HG03103 (cell line): ENCODE measurements at regions not wholly inside any gene's neighbourhood (a gene's known extent, or its start where the extent isn't known, plus 50 kb on each side); places are given as distances from the start of the nearest gene placed in this dataset.
"Not testable (repeated sequence)": the region's sequence is repeated elsewhere in the genome, so short reads cannot be mapped to it uniquely, and the experiment has no call there.

Experiments used
- ATAC-seq: cut with Tn5 transposase; IDR thresholded peaks from one replicate; pipeline ENCODE4 v1.9.1; 2021; ENCODE audit warnings: low read depth; ENCODE audit not compliant: unreplicated experiment

GRCh38 chr2:138252587-138252986 lies 249.0 kb upstream of the SPOPL start:
- ATAC-seq = no peak

- ATAC-seq = no peak
These were observed 245.9 kb upstream of the SPOPL start for GRCh38 chr2:138255670-138256069.

- peak; percentile 70 for ATAC-seq
These were observed 234.2 kb upstream of the SPOPL start for GRCh38 chr2:138267161-138267901.

- ATAC-seq = peak; percentile 27
These were observed 233.7 kb upstream of the SPOPL start for GRCh38 chr2:138267902-138268254.

GRCh38 chr2:138269765-138270164 lies 231.8 kb upstream of the SPOPL start:
- ATAC-seq = no peak

GRCh38 chr2:138271467-138271866 lies 230.1 kb upstream of the SPOPL start:
- ATAC-seq = no peak

- no peak for ATAC-seq
These were observed 228.9 kb upstream of the SPOPL start for GRCh38 chr2:138272524-138273195.

- not testable (repeated sequence) for ATAC-seq
These were observed 228.3 kb upstream of the SPOPL start for GRCh38 chr2:138273280-138273679.

GRCh38 chr2:138274421-138275291 lies 226.9 kb upstream of the SPOPL start:
- no peak for ATAC-seq

GRCh38 chr2:138275292-138275690 lies 226.3 kb upstream of the SPOPL start:
- ATAC-seq = no peak

- ATAC-seq = no peak
These were observed 225.7 kb upstream of the SPOPL start for GRCh38 chr2:138275881-138276280.

- no peak for ATAC-seq
These were observed 225.2 kb upstream of the SPOPL start for GRCh38 chr2:138276339-138276738.

- ATAC-seq = no peak
These were observed 224.5 kb upstream of the SPOPL start for GRCh38 chr2:138277062-138277461.

- ATAC-seq = no peak
These were observed 221.7 kb upstream of the SPOPL start for GRCh38 chr2:138279871-138280270.

GRCh38 chr2:138280999-138281695 lies 220.4 kb upstream of the SPOPL start:
- no peak for ATAC-seq

- no peak for ATAC-seq
These were observed 219.4 kb upstream of the SPOPL start for GRCh38 chr2:138282014-138282672.

- ATAC-seq = no peak
These were observed 209.8 kb upstream of the SPOPL start for GRCh38 chr2:138291805-138292204.

GRCh38 chr2:138293045-138293444 lies 208.5 kb upstream of the SPOPL start:
- no peak for ATAC-seq

- no peak for ATAC-seq
These were observed 208.0 kb upstream of the SPOPL start for GRCh38 chr2:138293549-138293948.

GRCh38 chr2:138294451-138294850 lies 207.1 kb upstream of the SPOPL start:
- no peak for ATAC-seq
